GM19438 (cell line): ENCODE measurements at regions not wholly inside any gene's neighbourhood (a gene's known extent, or its start where the extent isn't known, plus 50 kb on each side); places are given as distances from the start of the nearest gene placed in this dataset.
"Not testable (repeated sequence)": the region's sequence is repeated elsewhere in the genome, so short reads cannot be mapped to it uniquely, and the experiment has no call there.

ENCODE experiments used
- ATAC-seq: cut with Tn5 transposase; IDR thresholded peaks from one replicate; pipeline ENCODE4 v1.9.1; 2021; ENCODE audit warnings: low read depth; ENCODE audit not compliant: unreplicated experiment

GRCh38 chr6:126886106-126886505 is 232.4 kb upstream of the RSPO3 start:
- ATAC-seq: no peak

DNA sequence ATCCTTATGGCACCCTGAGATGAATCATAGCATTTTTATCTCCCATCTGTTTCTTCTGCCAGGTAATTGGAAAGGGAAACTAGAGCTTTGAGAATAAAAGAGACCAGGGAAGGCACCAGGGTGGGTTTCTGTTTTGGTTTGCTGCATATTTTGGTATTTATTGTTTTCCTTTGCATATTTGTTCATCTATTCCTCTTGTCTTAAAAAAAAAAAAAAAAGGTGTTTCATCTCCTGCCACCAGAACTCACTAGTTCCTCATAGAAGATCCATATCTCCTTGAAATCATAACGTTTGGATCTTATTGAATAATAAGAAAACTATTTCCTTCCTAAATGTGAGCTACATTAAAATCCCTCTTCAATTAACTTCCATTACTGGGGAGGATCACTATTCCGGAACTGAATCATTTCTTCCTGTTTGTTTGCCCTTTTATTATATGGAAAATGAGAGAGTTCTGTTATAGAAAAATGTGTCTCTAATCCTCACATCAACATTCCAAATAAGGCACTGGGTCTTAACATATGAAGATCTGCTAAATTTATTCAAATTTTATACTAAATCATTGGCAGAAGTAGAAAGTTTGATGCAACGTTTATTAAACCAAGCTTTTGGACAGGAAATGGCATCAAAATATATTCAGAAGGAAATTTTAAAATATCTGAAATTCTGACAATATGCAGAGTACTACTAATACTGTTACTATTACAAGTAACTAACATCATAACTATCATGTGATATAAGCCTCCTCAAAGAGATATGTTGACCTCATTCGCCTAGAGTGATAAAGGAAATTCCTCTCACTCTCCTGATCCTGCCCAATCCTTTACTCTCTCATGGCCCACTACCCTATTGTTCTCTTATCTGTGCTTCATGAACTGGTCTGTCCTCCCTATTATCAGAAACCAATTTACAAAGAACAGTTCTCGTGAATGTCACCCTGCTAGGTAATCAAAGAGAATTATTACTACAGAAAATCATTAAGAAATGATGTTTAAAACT is 229.4 kb upstream of the RSPO3 start:
- ATAC-seq: no peak

DNA sequence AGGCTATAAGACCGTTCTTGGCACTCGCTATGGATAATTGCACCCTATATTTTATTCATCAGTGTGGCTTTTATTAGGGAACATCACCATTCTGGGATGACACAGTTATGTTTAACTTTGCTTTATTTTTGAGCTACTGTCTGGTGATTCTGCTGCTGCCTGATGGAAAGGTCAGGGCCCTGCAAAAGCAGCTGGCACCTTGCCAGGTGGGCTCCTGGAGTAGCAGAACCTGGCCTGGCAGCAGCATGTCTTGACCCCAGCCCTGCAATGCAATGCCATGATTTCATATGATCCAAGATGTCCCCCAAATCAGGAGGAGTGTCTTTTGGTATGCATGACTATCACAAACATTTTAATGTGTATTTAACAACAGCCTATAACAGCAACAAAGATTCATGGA is 228.4 kb upstream of the RSPO3 start:
- ATAC-seq: no peak

DNA sequence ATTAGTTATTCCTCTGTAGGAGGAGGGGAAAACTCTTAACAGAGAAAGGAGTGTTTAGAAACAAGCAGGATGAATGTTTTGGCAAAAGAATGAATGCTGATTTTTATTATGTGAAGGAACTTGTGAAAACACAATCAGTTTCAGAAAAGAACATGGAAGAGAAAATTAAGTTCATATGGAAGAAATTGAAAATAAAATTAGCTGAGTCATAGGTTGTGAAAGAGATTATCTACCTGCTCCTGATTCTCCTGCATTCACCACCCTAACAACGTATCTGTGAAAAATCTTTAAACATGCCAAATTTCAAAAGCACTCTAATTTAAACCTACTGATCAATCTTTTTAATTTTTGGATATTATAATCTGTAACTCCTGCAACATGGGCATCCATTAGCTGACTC is 227.3 kb upstream of the RSPO3 start:
- ATAC-seq: no peak

DNA sequence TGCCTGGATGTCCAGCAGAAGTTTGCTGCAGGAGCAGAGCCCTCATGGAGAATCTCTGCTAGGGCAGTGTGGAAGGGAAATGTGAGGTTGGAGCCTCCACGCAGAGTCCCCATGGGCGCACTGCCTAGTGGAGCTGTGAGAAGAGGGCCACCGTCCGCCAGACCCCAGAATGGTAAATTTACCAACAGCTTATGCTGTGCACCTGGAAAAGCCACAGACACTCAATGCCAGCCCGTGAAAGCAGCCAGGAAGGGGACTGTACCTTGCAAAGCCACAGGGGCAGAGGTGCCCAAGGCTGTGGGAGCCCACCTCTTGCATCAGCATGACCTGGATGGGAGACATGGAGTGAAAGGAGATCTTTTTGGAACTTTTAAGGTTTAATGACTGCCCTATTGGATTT is 225.6 kb upstream of the RSPO3 start:
- ATAC-seq: not testable (repeated sequence)

- ATAC-seq: no peak
Measured at GRCh38 chr6:126897758-126898157, 220.7 kb upstream of the RSPO3 start.

- ATAC-seq: no peak
Measured at GRCh38 chr6:126904176-126904575, 214.3 kb upstream of the RSPO3 start.

DNA sequence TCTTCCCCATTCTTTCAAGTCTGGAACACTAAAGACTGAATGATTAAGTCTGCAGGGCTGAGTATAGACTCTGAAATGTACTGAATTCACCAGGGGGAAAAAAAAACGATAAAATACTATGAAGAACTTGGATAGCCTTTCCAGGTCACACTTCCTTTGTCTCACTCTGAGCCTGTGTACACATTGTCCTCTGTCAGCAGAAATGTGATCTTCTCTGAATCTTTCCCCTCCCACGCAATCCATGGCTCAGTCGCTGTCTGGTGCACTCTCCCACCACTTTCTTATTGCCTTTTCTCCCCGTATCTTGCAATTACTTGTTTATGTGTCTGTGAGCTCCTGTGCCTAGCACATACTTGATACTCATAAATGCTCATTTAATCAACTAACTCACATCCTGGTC is 212.6 kb upstream of the RSPO3 start:
- ATAC-seq: no peak

DNA sequence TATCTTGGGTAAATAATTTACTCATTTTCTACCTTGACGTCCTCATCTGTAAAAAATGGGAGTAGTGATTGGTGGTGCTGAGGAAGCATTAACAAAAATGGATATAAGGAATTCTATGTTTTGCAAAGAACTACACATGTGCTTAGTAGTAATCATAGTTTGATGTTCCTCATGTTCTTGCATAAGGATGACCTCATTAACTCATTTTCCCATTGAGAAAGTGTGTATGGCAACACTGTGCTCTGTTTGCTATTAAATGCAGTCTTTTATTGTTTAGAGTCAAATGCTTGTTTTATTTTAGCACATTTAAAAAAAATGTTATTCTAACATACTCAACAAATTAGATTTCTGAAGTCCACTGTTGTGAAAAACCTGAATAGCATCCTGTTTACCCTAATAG is 211.2 kb upstream of the RSPO3 start:
- no peak for ATAC-seq

- no peak for ATAC-seq
Measured at GRCh38 chr6:126907996-126908395, 210.5 kb upstream of the RSPO3 start.

DNA sequence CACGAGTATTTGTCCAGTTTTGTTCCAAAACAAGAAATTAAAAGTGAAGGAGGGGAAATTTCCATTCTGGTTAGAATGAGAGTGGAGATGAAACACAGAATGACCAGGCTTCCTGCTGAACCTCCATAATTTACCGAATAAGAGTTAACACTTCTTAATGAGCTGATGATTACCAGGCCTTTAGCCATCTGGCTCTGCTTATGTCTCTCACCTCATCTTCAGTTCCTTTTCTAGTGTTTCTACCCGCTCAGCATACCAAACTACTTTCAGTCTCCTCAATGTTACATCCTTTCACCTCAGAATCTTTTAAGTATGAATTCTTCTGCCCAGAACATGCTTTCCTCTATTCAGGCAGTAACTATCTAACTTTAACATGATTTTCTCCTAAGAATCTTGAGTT is 209.0 kb upstream of the RSPO3 start:
- no peak for ATAC-seq

GRCh38 chr6:126913651-126914050 is 204.8 kb upstream of the RSPO3 start:
- no peak for ATAC-seq

- no peak for ATAC-seq
Measured at GRCh38 chr6:126914172-126914571, 204.3 kb upstream of the RSPO3 start.

GRCh38 chr6:126914801-126915200 is 203.7 kb upstream of the RSPO3 start:
- no peak for ATAC-seq

GRCh38 chr6:126919947-126920346 is 198.5 kb upstream of the RSPO3 start:
- no peak for ATAC-seq

DNA sequence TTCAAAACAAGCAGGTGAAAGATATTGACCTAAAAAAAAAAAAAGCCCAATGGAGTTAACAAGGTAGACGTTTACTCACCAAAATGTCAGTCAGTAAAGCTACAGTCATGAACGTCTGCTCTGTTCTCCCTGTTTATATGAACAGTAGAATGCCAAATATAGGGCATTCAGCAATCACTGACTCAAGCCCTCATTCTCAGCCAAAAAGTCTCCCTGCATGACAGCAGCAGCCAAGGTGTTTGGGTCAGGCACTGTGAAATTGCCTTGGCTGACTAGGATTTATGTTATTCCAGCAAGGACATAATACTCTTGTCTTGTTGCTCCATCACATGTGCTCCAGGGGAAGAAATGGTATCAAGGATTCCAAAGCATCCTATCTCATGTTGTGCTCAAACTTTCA is 194.7 kb upstream of the RSPO3 start:
- ATAC-seq: no peak

DNA sequence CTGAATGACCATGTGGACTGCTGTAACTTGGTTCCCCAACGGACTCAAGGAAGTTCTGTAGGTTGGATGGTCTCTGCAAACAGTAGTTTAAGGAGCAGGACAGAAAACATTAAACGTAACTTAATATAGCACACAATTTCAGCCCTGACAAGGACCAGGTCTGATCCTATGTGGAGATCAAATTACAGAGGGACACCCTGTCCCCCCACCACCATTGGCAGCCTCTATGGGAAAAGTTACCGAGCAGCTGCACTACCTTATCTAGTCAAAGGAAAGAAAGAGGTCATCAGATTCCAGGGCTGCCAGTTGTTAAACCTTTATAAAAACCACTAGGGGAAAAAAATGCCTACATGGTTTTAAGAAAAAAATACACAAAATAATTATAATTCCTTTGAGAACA is 191.5 kb upstream of the RSPO3 start:
- ATAC-seq: no peak

GRCh38 chr6:126927841-126928240 is 190.6 kb upstream of the RSPO3 start:
- no peak for ATAC-seq

- no peak for ATAC-seq
Measured at GRCh38 chr6:126937426-126937825, 181.0 kb upstream of the RSPO3 start.

GRCh38 chr6:126939784-126940183 is 178.7 kb upstream of the RSPO3 start:
- ATAC-seq: no peak

DNA sequence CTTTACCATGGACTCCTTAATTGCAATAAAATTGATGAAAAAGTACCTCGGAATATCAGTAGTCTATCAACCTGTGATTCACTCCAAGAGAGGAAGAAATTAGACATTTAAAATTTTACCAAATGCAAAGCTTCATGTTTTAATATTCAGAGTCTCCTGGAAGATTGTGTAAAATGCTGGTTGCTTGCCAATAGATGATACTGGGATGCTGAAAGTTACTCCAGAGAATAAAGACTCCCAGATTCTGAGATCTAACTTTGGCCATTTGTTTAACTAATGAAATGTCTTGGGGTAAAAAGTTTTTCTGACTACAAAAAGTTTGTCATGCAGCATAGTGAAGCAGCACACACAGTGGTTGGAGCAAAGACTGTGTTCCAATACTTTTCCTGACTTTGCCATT is 176.7 kb upstream of the RSPO3 start:
- no peak for ATAC-seq

GRCh38 chr6:126944512-126944911 is 174.0 kb upstream of the RSPO3 start:
- no peak for ATAC-seq
